ENCODE measurements at regions not wholly inside any gene's neighbourhood (a gene's known extent, or its start where the extent isn't known, plus 50 kb on each side); places are given as distances from the start of the nearest gene placed in this dataset.
A peak's percentile ranks its signal among the peaks of the same experiment; 100 is the strongest.

- H3K9me3 ChIP-seq (replicated peaks; ENCODE audit: control insufficient read depth, low read depth, low read length), result no peaks in the 10 kb centered on the region
- no peak for DNase-seq
- H3K4me3 ChIP-seq (ENCODE audit: low read length), result no peak overlapping the region
- H3K27me3 ChIP-seq (ENCODE audit: control insufficient read depth, insufficient read depth, low read length), result no peaks in the 10 kb centered on the region
- no peak overlapping the region for H3K27ac ChIP-seq (ENCODE audit: low read length)
- H3K36me3 ChIP-seq (ENCODE audit: control insufficient read depth, insufficient read depth, low read length), result no peaks in the 10 kb centered on the region
- H3K4me1 ChIP-seq (ENCODE audit: control insufficient read depth, insufficient read depth, low read length), result no peaks in the 10 kb centered on the region
Measured at GRCh38 chr2:40754912-40755311, 303.0 kb upstream of the SLC8A1 start.

DNA sequence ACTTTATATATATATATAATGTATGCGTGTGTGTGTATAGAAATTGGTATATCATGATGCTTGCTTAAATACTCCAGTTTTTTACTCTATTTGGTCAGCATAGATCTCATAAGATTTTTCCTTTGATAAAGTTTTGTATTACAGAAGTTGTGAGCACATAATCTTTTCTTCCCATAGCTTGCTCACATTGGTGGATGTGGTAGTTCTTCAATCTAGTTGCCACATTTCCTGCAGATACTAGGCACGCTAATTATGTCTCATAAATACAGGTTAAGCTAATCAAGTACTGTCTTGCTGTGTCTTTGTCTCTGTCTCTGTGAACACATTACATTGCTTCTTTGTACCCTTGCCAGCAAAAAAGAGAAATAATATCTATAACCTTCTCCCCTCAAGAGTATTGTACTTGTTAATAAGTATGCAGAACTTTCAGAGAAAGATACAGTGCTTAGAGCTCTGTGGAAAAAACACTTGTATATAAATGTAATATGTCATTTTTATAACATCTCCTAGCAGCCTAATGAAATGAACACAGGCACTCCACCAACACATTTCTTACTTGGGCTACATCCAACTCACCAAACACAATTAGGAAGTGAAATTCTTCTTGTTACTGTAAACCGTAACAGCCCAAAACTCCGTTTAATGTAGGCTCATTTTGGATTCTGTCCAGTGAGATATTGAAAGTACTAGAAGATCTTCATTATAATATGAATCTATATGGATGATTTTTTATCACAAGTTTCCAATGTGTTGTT, 306.7 kb upstream of the SLC8A1 start:
- Histone ChIP-seq H3K4me3 (ENCODE audit: low read length) (no peak overlapping the region), H3K27me3 (ENCODE audit: control insufficient read depth, insufficient read depth, low read length) (no peaks in the 10 kb centered on the region), H3K27ac (ENCODE audit: low read length) (no peak overlapping the region), H3K9me3 (replicated peaks; ENCODE audit: control insufficient read depth, low read depth, low read length) (no peaks in the 10 kb centered on the region), H3K36me3 (ENCODE audit: control insufficient read depth, insufficient read depth, low read length) (no peaks in the 10 kb centered on the region), H3K4me1 (ENCODE audit: control insufficient read depth, insufficient read depth, low read length) (no peaks in the 10 kb centered on the region)
- DNase-seq, result peak; percentile 20
- WGBS (ENCODE audit: insufficient coverage), result no CpG with 5 or more reads among the region's 4 CpGs

GRCh38 chr2:40760071-40760666, 308.3 kb upstream of the SLC8A1 start:
- WGBS (ENCODE audit: insufficient coverage), result 60% methylated on average over 1 of the region's 5 CpGs
- no peaks in the 10 kb centered on the region for H3K4me1 ChIP-seq (ENCODE audit: control insufficient read depth, insufficient read depth, low read length)
- H3K9me3 ChIP-seq (replicated peaks; ENCODE audit: control insufficient read depth, low read depth, low read length), result no peaks in the 10 kb centered on the region
- no peak overlapping the region for H3K4me3 ChIP-seq (ENCODE audit: low read length)
- H3K27ac ChIP-seq (ENCODE audit: low read length), result no peak overlapping the region
- DNase-seq, result peak; percentile 4
- H3K27me3 ChIP-seq (ENCODE audit: control insufficient read depth, insufficient read depth, low read length), result no peaks in the 10 kb centered on the region
- no peaks in the 10 kb centered on the region for H3K36me3 ChIP-seq (ENCODE audit: control insufficient read depth, insufficient read depth, low read length)

- no peaks in the 10 kb centered on the region for H3K4me1 ChIP-seq (ENCODE audit: control insufficient read depth, insufficient read depth, low read length)
- no peak overlapping the region for H3K4me3 ChIP-seq (ENCODE audit: low read length)
- H3K27ac ChIP-seq (ENCODE audit: low read length), result no peak overlapping the region
- no CpG with 5 or more reads among the region's 2 CpGs for WGBS (ENCODE audit: insufficient coverage)
- no peaks in the 10 kb centered on the region for H3K36me3 ChIP-seq (ENCODE audit: control insufficient read depth, insufficient read depth, low read length)
- no peak for DNase-seq
- H3K27me3 ChIP-seq (ENCODE audit: control insufficient read depth, insufficient read depth, low read length), result no peaks in the 10 kb centered on the region
- no peaks in the 10 kb centered on the region for H3K9me3 ChIP-seq (replicated peaks; ENCODE audit: control insufficient read depth, low read depth, low read length)
Measured at GRCh38 chr2:40773291-40773690, 321.4 kb upstream of the SLC8A1 start.

DNA sequence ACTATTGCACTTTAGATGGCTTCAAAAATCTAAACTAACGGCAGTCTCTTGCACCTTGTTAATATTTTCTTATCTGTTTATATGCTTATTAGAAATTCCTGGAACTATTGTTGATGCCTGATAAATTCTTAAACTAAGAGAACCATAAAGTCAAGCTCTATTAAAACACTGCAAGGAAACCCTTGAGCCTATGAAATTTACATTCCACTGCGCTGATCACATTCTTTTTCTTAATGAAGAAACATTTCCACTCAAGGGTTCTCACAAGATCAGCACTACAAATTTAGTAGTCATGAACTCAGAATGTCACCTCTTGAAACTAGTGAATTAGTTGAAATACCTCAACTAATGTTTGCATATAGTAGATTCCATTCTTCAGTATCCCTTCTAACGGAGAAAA, 331.8 kb upstream of the SLC8A1 start:
- Histone ChIP-seq H3K36me3 (ENCODE audit: control insufficient read depth, insufficient read depth, low read length) (no peaks in the 10 kb centered on the region), H3K27me3 (ENCODE audit: control insufficient read depth, insufficient read depth, low read length) (no peaks in the 10 kb centered on the region), H3K9me3 (replicated peaks; ENCODE audit: control insufficient read depth, low read depth, low read length) (no peaks in the 10 kb centered on the region), H3K27ac (ENCODE audit: low read length) (no peak overlapping the region), H3K4me1 (ENCODE audit: control insufficient read depth, insufficient read depth, low read length) (no peaks in the 10 kb centered on the region), H3K4me3 (ENCODE audit: low read length) (no peak overlapping the region)
- WGBS (ENCODE audit: insufficient coverage), result no CpG with 5 or more reads among the region's 3 CpGs
- DNase-seq, result no peak

- no peaks in the 10 kb centered on the region for H3K27me3 ChIP-seq (ENCODE audit: control insufficient read depth, insufficient read depth, low read length)
- H3K9me3 ChIP-seq (replicated peaks; ENCODE audit: control insufficient read depth, low read depth, low read length), result no peaks in the 10 kb centered on the region
- no peaks in the 10 kb centered on the region for H3K36me3 ChIP-seq (ENCODE audit: control insufficient read depth, insufficient read depth, low read length)
- no peak overlapping the region for H3K4me3 ChIP-seq (ENCODE audit: low read length)
- no peak for DNase-seq
- WGBS (ENCODE audit: insufficient coverage), result no CpG with 5 or more reads among the region's 1 CpG
- H3K27ac ChIP-seq (ENCODE audit: low read length), result no peak overlapping the region
- no peaks in the 10 kb centered on the region for H3K4me1 ChIP-seq (ENCODE audit: control insufficient read depth, insufficient read depth, low read length)
Measured at GRCh38 chr2:40786636-40787035, 334.7 kb upstream of the SLC8A1 start.

DNA sequence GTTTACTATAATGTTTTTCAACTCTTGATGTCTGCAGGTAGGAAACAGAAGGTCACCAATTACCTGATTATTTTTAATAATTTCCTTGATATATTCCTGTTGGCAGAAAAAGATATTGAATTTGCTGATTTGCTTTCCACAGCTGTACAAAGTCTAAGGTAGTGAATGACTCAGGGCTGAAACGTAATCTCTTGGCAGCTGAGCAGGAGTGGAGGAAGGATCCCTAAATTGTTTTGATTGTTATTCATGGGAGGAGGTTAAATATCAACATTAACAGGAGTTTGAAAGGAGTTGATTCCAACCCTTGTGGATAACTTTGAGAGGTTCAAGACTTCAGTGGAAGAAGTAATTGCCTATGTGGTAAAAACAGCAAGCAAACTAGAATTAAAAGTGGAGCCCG, 345.2 kb upstream of the SLC8A1 start:
- no peak overlapping the region for H3K27ac ChIP-seq (ENCODE audit: low read length)
- 50% methylated on average over 1 of the region's 2 CpGs for WGBS (ENCODE audit: insufficient coverage)

DNA sequence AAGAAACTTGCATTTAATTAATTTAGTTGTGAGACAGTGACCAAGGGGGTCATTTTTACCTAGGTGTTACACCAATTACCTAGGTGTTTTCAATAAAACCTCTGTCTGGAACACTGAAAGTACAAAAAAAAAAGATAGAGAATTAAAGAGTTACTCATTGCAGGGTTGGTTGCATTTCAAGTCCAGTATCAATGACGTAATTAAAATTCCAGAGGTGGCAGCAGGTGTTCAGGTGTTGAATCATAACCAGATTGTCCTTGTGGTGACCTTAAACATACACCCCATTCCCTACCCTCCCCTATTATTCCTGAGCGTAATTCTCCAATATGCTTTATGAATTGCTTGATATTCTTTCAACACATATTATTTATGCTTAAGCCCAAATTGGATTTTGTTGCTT, 352.0 kb upstream of the SLC8A1 start:
- H3K4me1 ChIP-seq (ENCODE audit: control insufficient read depth, insufficient read depth, low read length), result no peaks in the 10 kb centered on the region
- WGBS (ENCODE audit: insufficient coverage), result no CpG with 5 or more reads among the region's 2 CpGs

More for the DNA sequence above, 345.2 kb upstream of the SLC8A1 start:
- H3K36me3 ChIP-seq (ENCODE audit: control insufficient read depth, insufficient read depth, low read length), result no peaks in the 10 kb centered on the region
- no peaks in the 10 kb centered on the region for H3K27me3 ChIP-seq (ENCODE audit: control insufficient read depth, insufficient read depth, low read length)
- H3K4me1 ChIP-seq (ENCODE audit: control insufficient read depth, insufficient read depth, low read length), result no peaks in the 10 kb centered on the region
- no peaks in the 10 kb centered on the region for H3K9me3 ChIP-seq (replicated peaks; ENCODE audit: control insufficient read depth, low read depth, low read length)
- no peak for DNase-seq
- no peak overlapping the region for H3K4me3 ChIP-seq (ENCODE audit: low read length)

DNA sequence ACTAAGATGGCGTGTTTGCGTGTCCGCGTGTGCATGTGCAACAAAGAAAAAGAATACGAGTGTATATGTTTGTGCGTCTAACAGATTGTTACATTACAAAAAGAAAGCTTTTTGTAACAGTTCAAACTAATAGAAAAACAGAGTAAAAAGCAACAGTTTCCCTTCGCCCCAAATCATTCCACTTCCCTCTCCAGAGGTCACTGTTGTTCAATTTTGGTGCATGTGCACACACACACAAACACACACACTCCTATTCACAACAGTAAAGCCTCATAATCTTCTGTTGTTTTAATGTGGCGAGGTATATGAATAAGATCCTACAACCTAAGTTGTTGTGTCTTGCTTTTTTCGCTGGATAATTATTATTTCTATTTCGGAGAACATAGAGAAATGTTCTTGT, 357.3 kb upstream of the SLC8A1 start:
- no peaks in the 10 kb centered on the region for H3K9me3 ChIP-seq (replicated peaks; ENCODE audit: control insufficient read depth, low read depth, low read length)
- H3K4me1 ChIP-seq (ENCODE audit: control insufficient read depth, insufficient read depth, low read length), result no peaks in the 10 kb centered on the region
- no peaks in the 10 kb centered on the region for H3K27me3 ChIP-seq (ENCODE audit: control insufficient read depth, insufficient read depth, low read length)
- no CpG with 5 or more reads among the region's 10 CpGs for WGBS (ENCODE audit: insufficient coverage)
- H3K36me3 ChIP-seq (ENCODE audit: control insufficient read depth, insufficient read depth, low read length), result no peaks in the 10 kb centered on the region
- no peak overlapping the region for H3K4me3 ChIP-seq (ENCODE audit: low read length)
- no peak overlapping the region for H3K27ac ChIP-seq (ENCODE audit: low read length)
- DNase-seq, result peak; percentile 6

More for the DNA sequence above, 352.0 kb upstream of the SLC8A1 start:
- H3K36me3 ChIP-seq (ENCODE audit: control insufficient read depth, insufficient read depth, low read length), result no peaks in the 10 kb centered on the region
- no peaks in the 10 kb centered on the region for H3K9me3 ChIP-seq (replicated peaks; ENCODE audit: control insufficient read depth, low read depth, low read length)
- no peak overlapping the region for H3K27ac ChIP-seq (ENCODE audit: low read length)
- no peak for DNase-seq
- H3K4me3 ChIP-seq (ENCODE audit: low read length), result no peak overlapping the region
- H3K27me3 ChIP-seq (ENCODE audit: control insufficient read depth, insufficient read depth, low read length), result no peaks in the 10 kb centered on the region

GRCh38 chr2:40814616-40815015, 362.7 kb upstream of the SLC8A1 start:
- Histone ChIP-seq H3K36me3 (ENCODE audit: control insufficient read depth, insufficient read depth, low read length) (no peaks in the 10 kb centered on the region), H3K4me1 (ENCODE audit: control insufficient read depth, insufficient read depth, low read length) (no peaks in the 10 kb centered on the region), H3K27me3 (ENCODE audit: control insufficient read depth, insufficient read depth, low read length) (no peaks in the 10 kb centered on the region), H3K9me3 (replicated peaks; ENCODE audit: control insufficient read depth, low read depth, low read length) (no peaks in the 10 kb centered on the region), H3K27ac (ENCODE audit: low read length) (no peak overlapping the region), H3K4me3 (ENCODE audit: low read length) (no peak overlapping the region)
- no CpG with 5 or more reads among the region's 2 CpGs for WGBS (ENCODE audit: insufficient coverage)
- DNase-seq, result peak; percentile 64

DNA sequence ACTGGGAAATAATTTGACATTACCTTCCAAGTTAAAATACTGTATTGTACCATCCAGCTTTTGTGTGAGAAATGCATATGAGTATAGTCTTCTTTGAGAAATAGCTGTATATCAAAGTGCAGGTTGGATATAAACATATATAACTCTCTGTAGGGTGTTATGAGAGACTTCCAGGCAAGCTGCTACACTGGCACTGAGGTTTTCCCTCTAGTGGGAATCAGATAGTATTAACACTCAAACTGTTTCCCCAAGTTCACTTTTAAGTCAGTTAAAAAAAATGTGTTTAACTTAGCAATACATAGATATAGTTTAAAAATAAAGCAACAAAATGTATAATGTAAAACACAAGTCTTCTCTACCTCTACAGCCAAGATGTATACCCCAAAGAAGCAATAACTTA, 368.4 kb upstream of the SLC8A1 start:
- no peak for DNase-seq
- Histone ChIP-seq H3K36me3 (ENCODE audit: control insufficient read depth, insufficient read depth, low read length) (no peaks in the 10 kb centered on the region), H3K27me3 (ENCODE audit: control insufficient read depth, insufficient read depth, low read length) (no peaks in the 10 kb centered on the region), H3K4me3 (ENCODE audit: low read length) (no peak overlapping the region), H3K9me3 (replicated peaks; ENCODE audit: control insufficient read depth, low read depth, low read length) (no peaks in the 10 kb centered on the region), H3K27ac (ENCODE audit: low read length) (no peak overlapping the region), H3K4me1 (ENCODE audit: control insufficient read depth, insufficient read depth, low read length) (no peaks in the 10 kb centered on the region)

Data from muscle of leg (tissue), 3 donors.